NCI-H446 (cell line): ENCODE measurements at regions not wholly inside any gene's neighbourhood (a gene's known extent, or its start where the extent isn't known, plus 50 kb on each side); places are given as distances from the start of the nearest gene placed in this dataset.

Experiments
- DNase-seq, 2 experiments: peaks; one replicate each; lab custom pipeline; 2025; lab: John Stamatoyannopoulos, UW

DNA sequence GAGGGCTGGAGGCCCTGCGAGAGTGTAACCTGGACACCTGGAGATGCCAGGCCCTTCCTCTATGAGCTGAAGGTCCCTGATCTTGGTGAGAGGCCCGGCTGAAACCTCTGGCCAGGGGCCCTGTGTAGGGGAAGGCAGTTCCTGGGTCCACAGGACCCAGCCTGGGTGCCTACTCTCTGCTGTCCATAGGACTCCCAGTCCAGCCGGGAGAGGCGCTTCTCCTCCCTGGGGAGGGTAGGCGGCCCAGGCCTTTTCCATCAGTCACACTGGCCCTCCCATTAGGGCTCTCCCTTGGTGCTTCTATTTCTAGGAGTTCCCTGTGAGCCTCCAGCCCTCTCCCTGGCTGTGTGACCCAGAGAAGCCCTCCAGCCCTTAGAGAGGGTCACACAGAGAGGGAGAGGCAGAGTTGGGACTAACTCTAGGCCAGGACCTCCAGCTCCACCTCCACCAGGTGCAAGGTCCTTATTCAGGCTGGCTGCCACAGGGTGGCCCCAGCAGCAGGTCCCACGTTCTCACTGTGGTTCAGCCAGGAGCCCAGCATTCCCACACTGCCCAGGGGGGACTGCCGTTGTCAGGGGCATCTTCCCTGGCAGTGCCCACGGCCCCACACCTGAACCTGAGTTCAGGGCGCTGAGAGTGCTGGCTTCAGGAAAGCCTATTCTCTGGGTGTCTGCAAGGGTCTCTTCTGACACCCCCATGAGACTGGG, 146.8 kb downstream of the SMAD6 start:
- DNase-seq = no peak

GRCh38 chr15:66849393-66849745, 147.3 kb downstream of the SMAD6 start:
- no peak for DNase-seq

GRCh38 chr15:66849746-66850077, 147.7 kb downstream of the SMAD6 start:
- DNase-seq = no peak

GRCh38 chr15:66850078-66850991, 148.3 kb downstream of the SMAD6 start:
- no peak for DNase-seq

DNA sequence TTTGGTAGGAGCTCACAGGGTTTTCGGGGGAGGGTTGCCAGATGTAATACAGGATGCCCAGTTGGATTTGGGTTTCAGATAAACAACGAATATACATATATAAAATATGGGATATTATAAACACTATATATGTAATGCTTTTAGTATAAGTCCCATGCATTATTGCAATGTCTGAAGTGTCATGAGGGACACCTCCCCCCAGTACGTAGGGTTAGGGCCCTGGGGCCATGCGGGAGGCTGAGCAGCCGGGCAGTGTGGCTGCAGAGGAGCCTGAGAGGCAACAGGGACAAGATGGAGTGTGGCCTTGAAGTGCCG, 148.9 kb downstream of the SMAD6 start:
- no peak for DNase-seq

DNA sequence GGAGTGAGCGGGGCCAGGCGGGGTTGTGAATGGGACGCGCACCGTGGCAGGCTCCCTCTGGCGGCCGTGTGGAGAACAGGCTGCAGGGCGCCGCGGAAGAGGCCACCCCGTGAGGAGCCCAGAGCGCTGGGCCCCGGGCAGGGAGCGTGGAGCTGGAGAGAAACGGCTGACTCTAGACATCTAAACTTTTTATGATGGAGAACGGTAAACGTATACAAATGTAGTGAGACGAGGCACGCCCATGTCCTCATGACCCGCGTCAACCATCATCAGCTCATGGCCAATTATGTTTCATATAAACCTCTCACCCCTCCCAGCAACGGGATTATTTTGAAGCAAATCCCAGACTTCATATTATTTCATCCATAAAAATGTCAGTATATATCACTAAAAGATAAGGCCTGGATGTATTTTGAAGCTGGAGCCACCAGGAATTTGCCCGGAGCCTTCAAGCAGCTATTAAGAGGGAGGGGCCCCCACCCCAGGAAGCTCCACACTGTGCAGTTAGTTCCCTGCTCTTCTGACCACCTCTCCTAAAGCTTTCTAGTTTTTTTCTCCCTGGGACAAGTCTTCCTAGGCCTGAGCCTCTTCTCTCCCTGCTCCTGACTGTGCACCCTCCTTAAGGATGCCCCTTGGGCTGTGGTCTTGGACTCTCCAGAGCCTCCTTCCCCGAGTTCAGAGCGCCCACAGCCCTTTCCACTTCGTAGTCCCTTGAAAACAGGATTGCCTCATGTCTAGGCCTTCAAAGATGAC, 149.5 kb downstream of the SMAD6 start:
- peak; percentile 52 to 81 for DNase-seq

- DNase-seq = no peak
These were observed 150.2 kb downstream of the SMAD6 start for GRCh38 chr15:66852064-66852905.

DNA sequence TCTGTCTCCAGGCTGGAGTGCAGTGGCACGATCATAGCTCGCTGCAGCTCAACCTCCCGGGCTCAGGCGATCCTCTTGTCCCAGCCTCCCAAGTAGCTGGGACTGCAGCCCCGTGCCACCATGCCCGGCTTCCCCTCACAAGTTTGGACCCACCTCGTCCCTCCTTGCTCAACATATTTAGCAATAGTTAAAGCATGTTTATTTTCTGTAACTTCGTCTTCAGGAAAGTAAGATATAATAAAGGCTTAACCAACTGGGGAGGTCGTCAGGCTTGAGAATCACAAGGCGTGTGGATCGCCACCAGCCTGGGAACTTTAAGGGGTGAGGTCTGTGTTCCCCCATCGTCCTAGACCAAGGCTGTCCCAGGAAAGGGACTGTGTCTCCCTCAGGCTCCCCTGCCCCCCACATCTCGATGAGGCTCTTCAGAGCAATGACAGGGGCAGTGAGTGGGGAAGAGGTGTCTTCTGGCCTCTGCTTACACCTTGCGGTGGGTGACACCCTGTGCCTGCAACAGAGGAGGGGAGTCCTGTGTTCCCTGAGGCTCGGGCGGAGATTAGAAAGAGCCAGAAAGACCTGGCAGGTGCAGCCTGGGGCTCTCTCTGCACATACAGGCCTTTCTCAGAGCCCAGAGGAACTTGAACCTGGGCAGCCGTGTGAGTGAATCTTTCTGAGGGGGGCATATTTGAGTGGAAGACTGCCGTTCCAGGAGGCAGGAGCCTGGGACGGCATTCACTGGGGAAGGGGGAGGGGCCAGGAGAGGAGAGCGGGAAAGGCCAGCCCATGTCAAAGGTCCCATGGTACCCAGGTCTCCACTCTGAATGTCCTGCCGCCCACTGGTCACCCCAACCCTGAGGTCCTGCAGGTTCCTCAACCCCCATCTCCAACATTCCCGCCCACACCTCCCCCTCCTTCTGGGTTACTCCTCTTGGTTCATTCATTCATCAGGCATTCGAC, 152.3 kb downstream of the SMAD6 start:
- DNase-seq = no peak

DNA sequence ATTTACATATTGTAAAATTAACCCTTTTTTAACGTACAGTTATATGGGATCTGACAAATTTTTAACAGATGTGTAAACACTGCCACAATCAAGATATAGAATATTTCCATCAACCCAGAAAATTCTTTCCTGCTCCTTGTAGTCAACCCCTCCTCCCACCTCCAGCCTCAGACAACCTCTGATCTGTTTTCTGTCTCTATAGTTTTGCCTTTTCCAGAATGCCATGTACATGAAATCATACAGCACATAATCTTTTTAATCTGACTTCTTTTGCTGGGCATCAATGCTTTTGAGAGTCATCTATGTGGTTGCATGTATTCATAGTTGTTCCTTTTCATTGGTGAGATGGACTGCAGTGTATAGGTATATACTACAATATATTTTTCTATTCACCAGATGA, 153.0 kb downstream of the SMAD6 start:
- no peak for DNase-seq

DNA sequence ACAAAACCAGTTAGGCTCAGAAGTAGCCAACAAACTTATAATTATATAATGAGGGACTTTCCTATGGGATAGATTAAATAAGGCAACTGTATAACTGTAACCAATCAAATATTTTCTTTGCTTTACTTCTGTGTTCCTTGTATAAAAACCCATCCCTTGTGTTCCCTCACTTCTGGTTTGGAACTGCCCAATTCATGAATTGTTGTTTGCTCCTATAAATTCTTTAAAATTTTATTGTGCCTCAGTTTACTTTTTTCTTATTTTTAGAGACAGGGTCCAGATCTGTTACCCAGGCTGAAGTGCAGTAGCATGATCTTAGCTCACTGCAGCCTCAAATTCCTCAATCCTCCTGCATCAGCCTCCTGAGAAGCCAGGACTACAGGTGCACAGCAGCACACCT, 155.7 kb downstream of the SMAD6 start:
- no peak for DNase-seq

GRCh38 chr15:66858423-66859207, 156.6 kb downstream of the SMAD6 start:
- DNase-seq = no peak

GRCh38 chr15:66859688-66860253, 157.7 kb downstream of the SMAD6 start:
- no peak for DNase-seq

- no peak for DNase-seq
These were observed 158.8 kb downstream of the SMAD6 start for GRCh38 chr15:66860844-66861243.

DNA sequence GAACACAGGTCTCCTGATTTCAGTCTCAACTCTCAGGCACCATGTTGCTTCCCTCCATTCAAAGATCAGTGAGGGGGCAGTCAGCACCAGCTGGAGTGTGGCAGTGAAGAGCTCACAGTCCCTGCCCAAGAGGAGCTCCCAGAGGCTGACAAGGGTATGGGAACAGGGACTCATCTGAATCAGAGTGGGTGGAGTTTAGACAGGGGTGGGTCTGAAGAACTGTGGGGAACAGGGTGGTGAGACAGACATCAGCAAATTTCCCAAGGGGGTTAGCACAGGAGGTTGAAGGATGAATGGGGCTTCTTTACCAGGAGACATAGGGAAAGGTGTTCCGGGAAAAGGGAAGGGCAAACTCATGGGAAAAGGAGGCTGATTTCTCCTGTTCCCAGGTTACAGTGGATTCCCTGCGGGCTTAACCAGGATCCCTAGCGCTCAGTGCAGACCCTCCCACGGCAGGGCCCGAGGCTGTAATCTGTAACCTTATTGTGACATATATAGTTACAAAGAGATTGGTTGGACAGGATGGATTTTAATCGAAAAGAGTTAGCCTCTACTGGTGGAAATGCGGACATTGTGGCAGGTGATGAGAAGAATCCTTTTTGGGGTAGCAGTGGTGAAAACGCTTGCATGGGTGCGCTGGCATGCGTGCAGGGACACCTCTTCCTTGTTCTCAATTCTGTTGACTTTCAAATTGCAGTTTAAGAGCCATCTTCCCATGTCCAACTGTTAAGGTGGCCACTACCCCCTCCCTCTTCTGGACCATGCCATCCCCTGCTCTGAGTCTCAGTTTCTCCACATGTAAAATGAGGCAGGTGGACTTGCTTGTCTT, 160.3 kb downstream of the SMAD6 start:
- no peak for DNase-seq

- DNase-seq = peak; percentile 68 to 83
These were observed 160.9 kb downstream of the SMAD6 start for GRCh38 chr15:66862940-66863335.

DNA sequence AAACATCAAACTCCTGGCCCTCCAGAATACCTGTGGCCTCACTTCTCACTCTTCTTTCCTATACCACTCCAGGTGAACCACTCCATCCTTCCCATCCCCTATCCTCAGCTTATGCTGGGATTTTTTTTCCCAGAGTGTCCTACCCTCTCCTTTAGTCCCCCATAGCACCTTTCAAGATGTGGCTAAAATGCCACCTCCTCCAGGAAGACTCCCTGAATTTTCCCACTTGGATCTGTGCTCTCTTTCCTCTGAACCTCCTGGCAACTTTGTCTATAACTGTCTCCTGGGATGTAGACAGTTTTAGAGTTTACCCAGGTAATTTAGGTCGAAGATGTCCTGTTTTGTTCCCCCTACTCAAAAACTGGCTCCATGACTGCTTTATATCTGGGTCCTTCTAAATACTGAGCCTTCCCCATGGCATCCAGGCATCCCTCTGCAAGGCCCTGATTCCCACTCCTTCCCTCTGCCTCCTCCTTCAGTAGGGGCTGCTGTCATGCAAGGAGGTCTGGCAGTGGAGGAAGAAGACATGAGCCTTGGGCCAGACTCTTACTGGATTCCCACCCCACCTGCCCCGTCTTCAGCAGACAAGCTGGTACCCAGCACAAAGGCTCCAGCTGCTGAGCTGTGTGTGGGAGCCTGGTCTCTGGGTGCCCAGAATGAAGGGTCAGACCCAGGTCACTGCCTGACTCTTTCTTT, 161.5 kb downstream of the SMAD6 start:
- no peak for DNase-seq

- no peak for DNase-seq
These were observed 162.2 kb downstream of the SMAD6 start for GRCh38 chr15:66864086-66864830.
